Gastroesophageal sphincter (tissue), 3 donors: ENCODE measurements at regions not wholly inside any gene's neighbourhood (a gene's known extent, or its start where the extent isn't known, plus 50 kb on each side); places are given as distances from the start of the nearest gene placed in this dataset.

Source experiments
- CTCF ChIP-seq, 4 experiments: fragments of 200-600 bp in 2 of 4; fragments of 450-650 bp in 2 of 4; sonication (generic) in 1 of 4; IDR thresholded peaks; one replicate each; pipeline ENCODE4 v1.5.1; 2017 to 2019; ENCODE audit warnings: antibody characterized with exemption in 4 of 4, mild to moderate bottlenecking in 2 of 4, moderate library complexity in 2 of 4
- POLR2A ChIP-seq, 2 donors: fragments of 450-650 bp; IDR thresholded peaks; one replicate each; pipeline ENCODE4 v1.6.1; 2017; ENCODE audit warnings: antibody characterized with exemption in 2 of 2, mild to moderate bottlenecking in 2 of 2, moderate library complexity in 1 of 2

- TF ChIP-seq CTCF (IDR thresholded peaks at IDR 0.05) = no peak
- TF ChIP-seq POLR2A (IDR thresholded peaks at IDR 0.05) = no peak
Measured at GRCh38 chr10:28878236-28878970, 201.1 kb downstream of the BAMBI start.
